Kidney epithelial cell (primary cell): ENCODE measurements at regions not wholly inside any gene's neighbourhood (a gene's known extent, or its start where the extent isn't known, plus 50 kb on each side); places are given as distances from the start of the nearest gene placed in this dataset.

Experiments
- DNase-seq: peaks from one replicate; pipeline ENCODE4 v3.0.0-alpha.2; 2010; ENCODE audit warnings: low read depth
- H3K27me3 ChIP-seq: 2 replicates; pipeline ENCODE4 v1.6.0; 2011; ENCODE audit warnings: low read length; ENCODE audit not compliant: control insufficient read depth, insufficient read depth
- H3K36me3 ChIP-seq: 2 replicates; pipeline ENCODE4 v1.5.1; 2011; ENCODE audit warnings: low read length; ENCODE audit not compliant: control insufficient read depth, insufficient read depth
- H3K4me3 ChIP-seq: 2 replicates; pipeline ENCODE4 v1.5.1; 2011; ENCODE audit warnings: low read depth, mild to moderate bottlenecking, control low read depth, low read length
- TF ChIP-seq, protein P1 (sequence below): IDR thresholded peaks from 2 replicates; pipeline ENCODE4 v1.5.1; 2011; ENCODE audit warnings: mild to moderate bottlenecking, moderate library complexity, low read length, control low read depth, inconsistent platforms; ENCODE audit not compliant: insufficient read depth, poor library complexity, severe bottlenecking

GRCh38 chr14:98059106-98059505, 1212.9 kb downstream of the BCL11B start:
- Histone ChIP-seq H3K27me3 (no peaks in the 10 kb centered on the region), H3K4me3 (no peak overlapping the region), H3K36me3 (no peaks in the 10 kb centered on the region)
- TF ChIP-seq, protein P1, sequence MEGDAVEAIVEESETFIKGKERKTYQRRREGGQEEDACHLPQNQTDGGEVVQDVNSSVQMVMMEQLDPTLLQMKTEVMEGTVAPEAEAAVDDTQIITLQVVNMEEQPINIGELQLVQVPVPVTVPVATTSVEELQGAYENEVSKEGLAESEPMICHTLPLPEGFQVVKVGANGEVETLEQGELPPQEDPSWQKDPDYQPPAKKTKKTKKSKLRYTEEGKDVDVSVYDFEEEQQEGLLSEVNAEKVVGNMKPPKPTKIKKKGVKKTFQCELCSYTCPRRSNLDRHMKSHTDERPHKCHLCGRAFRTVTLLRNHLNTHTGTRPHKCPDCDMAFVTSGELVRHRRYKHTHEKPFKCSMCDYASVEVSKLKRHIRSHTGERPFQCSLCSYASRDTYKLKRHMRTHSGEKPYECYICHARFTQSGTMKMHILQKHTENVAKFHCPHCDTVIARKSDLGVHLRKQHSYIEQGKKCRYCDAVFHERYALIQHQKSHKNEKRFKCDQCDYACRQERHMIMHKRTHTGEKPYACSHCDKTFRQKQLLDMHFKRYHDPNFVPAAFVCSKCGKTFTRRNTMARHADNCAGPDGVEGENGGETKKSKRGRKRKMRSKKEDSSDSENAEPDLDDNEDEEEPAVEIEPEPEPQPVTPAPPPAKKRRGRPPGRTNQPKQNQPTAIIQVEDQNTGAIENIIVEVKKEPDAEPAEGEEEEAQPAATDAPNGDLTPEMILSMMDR = no peak
- no peak for DNase-seq

DNA sequence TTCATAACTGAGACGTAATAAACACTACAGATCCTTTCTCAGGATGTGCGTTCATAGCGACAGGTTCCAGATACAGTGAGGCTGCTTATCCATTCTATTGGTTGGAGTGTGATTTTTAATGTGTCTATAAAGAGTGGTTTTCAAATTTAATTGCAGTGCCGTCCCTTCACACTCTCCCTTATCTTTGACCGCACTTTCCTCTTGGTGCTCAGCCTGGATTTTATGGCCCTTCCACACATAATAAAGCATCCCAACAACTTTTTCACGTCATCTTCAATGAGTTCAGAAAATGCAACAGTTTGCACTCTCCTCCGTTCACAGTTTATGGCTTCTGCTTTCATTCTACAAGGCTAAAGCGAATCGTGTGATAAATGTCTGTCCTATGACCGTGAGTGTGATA, 1209.9 kb downstream of the BCL11B start:
- Histone ChIP-seq H3K4me3 (no peak overlapping the region), H3K36me3 (no peaks in the 10 kb centered on the region), H3K27me3 (no peaks in the 10 kb centered on the region)
- no peak for DNase-seq
- TF ChIP-seq, protein P1 = no peak

DNA sequence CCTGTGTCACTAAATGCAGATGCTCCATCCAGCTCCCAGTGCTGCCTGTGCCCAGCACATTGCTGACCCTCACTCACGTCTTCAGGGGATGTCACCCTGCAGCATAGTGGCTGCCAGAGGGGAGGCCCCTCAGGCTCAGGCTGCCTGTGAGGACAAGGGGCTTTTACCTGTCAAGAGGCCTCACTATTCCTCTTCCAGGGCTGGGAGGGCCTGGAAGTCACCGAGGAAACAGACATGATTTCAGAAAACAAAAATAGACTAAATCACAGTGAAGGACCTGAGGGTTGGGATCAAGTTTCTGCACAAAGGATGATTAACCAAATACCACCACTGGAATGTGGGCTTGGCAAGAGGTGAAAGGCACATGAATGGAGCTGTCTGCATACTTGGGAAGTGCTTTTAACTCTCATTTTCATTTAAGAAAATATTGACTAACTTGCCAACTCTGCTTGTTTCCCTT, 1202.3 kb downstream of the BCL11B start:
- H3K36me3 ChIP-seq = no peaks in the 10 kb centered on the region
- peak; percentile 93 for DNase-seq
- H3K4me3 ChIP-seq = no peak overlapping the region
- TF ChIP-seq, protein P1 = no peak
- H3K27me3 ChIP-seq = no peaks in the 10 kb centered on the region

DNA sequence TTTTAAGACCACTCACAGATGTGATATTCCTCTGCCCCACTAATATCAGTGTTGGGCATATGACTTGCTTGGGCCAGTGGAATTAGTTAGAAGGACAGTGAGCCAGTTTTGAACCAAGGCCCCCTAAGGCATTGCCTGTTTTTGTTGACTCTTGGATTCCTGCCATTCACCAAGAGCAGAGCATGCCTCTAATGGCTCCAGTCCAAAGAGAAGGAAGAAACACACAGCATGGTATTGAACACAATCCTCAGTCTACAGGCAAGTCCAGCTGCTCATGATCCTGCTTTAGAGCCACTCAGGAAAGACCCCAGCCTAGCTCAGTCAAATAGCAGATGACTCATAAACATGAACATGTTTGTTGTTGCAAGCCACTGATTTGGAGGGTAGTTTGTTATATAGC, 1201.5 kb downstream of the BCL11B start:
- Histone ChIP-seq H3K27me3 (no peaks in the 10 kb centered on the region), H3K4me3 (no peak overlapping the region), H3K36me3 (no peaks in the 10 kb centered on the region)
- TF ChIP-seq, protein P1 = no peak
- DNase-seq = no peak

DNA sequence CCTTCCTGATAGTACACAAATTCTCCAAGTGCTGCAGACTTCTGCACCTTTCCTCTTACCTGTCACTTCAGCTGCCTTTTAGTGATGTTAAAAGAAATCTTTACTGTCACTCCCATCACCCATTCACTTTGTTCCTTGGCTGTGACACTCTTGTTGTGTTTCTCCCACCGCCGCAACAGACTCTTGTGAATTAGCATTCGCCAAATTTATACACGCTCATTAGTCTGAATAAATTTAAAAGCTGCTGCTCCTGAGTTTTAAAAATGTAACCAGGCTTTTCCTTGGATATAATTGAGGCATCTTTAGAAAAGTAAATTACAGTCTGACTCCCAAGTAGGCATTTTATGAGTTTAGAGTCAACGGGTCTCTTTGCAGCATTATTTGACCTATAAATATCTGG, 1197.9 kb downstream of the BCL11B start:
- no peak overlapping the region for H3K4me3 ChIP-seq
- TF ChIP-seq, protein P1 = no peak
- H3K36me3 ChIP-seq = no peaks in the 10 kb centered on the region
- no peaks in the 10 kb centered on the region for H3K27me3 ChIP-seq
- DNase-seq = no peak

DNA sequence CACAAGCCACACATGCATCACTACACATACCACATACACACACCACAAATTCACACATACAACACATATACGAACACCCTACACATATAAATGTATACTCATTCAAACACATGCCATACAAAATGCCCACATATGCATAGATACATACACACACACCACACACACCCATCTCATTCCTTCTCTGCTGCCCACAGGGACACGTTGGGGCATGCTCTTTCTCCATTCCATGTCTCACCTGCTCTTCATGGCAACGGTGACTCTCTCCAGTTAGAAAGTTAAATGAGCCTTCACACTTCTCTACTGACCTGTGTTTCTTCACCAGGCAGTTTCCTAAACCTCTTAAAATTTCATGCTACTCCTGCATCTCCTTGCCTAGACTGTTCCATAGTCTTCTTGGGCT, 1194.8 kb downstream of the BCL11B start:
- no peaks in the 10 kb centered on the region for H3K27me3 ChIP-seq
- H3K36me3 ChIP-seq = no peaks in the 10 kb centered on the region
- TF ChIP-seq, protein P1 = no peak
- no peak overlapping the region for H3K4me3 ChIP-seq
- no peak for DNase-seq
